AG09319 (cell line): ENCODE measurements at regions not wholly inside any gene's neighbourhood (a gene's known extent, or its start where the extent isn't known, plus 50 kb on each side); places are given as distances from the start of the nearest gene placed in this dataset.

Experiments used
- DNase-seq: peaks from one replicate; pipeline ENCODE4 v3.0.0-alpha.2; 2010; ENCODE audit warnings: low read depth; ENCODE audit errors: extremely low read depth
- TF ChIP-seq, protein P1 (sequence below): IDR thresholded peaks from 2 replicates; pipeline ENCODE4 v1.5.1; 2011; ENCODE audit warnings: low read depth, mild to moderate bottlenecking, inconsistent platforms, low read length, moderate library complexity

DNA sequence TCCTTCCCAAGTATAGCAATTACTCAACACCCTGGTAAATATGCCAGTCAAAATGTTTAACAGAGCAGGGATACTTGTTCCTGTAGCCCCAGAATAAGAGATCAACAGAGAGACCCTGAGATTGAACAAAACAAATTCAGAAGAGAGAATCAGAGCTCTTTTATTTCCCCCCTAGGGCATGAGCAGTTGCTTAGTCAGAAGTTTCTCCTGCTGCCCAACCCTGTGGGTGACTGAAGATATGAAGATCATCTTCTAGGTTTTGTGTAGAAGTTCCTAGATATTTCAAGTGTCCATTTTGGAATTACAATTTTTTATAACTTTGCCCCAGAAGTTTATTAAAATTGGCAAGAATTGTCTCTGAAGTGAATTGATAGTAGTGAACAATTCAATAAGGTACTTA lies 59.1 kb upstream of the RXFP1 start:
- DNase-seq, result no peak
- TF ChIP-seq, protein P1, sequence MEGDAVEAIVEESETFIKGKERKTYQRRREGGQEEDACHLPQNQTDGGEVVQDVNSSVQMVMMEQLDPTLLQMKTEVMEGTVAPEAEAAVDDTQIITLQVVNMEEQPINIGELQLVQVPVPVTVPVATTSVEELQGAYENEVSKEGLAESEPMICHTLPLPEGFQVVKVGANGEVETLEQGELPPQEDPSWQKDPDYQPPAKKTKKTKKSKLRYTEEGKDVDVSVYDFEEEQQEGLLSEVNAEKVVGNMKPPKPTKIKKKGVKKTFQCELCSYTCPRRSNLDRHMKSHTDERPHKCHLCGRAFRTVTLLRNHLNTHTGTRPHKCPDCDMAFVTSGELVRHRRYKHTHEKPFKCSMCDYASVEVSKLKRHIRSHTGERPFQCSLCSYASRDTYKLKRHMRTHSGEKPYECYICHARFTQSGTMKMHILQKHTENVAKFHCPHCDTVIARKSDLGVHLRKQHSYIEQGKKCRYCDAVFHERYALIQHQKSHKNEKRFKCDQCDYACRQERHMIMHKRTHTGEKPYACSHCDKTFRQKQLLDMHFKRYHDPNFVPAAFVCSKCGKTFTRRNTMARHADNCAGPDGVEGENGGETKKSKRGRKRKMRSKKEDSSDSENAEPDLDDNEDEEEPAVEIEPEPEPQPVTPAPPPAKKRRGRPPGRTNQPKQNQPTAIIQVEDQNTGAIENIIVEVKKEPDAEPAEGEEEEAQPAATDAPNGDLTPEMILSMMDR, result no peak
